HG02885 (cell line): ENCODE measurements at regions not wholly inside any gene's neighbourhood (a gene's known extent, or its start where the extent isn't known, plus 50 kb on each side); places are given as distances from the start of the nearest gene placed in this dataset.
A peak's percentile ranks its signal among the peaks of the same experiment; 100 is the strongest.
"Not testable (repeated sequence)": the region's sequence is repeated elsewhere in the genome, so short reads cannot be mapped to it uniquely, and the experiment has no call there.

Experiments used
- ATAC-seq: cut with Tn5 transposase; IDR thresholded peaks from one replicate; pipeline ENCODE4 v1.9.1; 2021; ENCODE audit warnings: mild to moderate bottlenecking; ENCODE audit not compliant: unreplicated experiment, poor library complexity

GRCh38 chr3:48101301-48101650, 85.1 kb upstream of the MAP4 start:
- ATAC-seq, result not testable (repeated sequence)

GRCh38 chr3:48092270-48092669, 76.1 kb upstream of the MAP4 start:
- no peak for ATAC-seq

DNA sequence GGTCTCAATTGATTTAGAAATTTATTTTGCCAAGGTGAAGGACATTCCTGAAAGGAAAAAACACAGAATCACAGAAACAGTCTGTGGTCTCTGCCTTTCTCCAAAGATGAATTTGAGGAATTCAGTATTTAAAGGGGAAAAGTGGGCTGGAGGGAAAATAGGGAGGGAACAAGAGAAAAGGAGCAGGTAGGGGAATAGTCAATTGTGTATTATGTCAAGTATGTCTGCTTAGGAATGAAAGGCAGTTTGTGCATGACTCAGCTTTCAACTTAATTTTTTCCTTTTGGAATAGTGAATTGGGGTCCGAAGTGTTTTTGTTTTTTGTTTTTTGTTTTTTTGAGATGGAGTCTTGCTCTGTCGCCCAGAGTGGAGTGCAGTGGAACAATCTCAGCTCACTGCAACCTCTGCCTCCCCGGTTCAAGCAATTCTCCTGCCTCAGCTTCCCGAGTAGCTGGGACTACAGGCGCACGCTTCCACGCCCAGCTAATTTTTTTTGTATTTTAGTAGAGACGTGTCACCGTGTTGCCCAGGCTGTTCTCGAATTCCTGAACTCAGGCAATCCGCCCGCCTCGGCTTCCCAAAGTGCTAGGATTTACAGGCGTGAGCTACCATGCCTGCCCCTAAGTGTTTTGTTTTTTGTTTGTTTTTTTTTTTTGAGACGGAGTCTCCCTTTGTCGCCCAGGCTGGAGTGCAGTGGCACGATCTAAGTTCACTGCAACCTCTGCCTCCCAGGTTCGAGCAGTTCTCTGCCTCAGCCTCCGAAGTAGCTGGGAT, 74.1 kb upstream of the MAP4 start:
- ATAC-seq, result no peak

DNA sequence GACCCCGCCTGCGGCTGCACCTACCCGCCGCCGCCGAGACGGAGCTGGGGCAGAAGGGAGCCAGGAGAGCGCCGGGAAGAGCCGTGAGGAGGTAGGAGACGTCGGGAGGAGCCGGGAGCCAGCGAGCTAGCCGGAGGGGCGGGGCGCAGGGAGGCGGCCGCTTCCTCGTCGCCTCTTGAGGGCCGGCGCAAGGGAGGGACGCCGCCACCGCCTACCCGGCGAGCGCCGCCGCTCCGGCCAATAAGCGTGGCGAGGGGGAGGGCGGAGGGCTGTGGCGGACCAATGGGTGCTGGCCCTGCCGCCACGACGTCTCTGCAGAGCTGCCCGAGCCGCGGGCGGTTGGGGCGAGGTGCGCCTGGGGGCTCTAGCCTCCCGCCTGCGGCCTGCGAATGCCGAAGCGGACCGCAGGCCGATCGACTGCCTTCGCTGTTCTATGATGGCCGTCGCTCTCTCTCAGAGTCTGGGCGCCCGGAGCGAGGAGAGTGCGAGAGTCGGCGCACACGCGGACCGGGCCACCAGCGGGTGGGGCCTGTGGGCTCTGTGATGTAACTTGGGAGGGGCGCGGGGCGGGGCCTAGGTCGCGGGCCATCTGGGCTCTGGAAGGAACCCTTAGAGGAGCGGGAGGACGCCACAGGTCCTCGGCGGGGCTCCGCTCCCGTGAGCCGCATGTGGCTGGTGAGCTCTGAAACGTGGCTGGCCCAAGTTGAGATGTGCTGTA, 72.7 kb upstream of the MAP4 start:
- ATAC-seq, result peak; percentile 93

- ATAC-seq, result peak; percentile 32
These were observed 72.0 kb upstream of the MAP4 start for GRCh38 chr3:48088056-48088748.

- no peak for ATAC-seq
These were observed 70.5 kb upstream of the MAP4 start for GRCh38 chr3:48086705-48087104.

GRCh38 chr3:48084929-48085328, 68.7 kb upstream of the MAP4 start:
- ATAC-seq, result no peak

DNA sequence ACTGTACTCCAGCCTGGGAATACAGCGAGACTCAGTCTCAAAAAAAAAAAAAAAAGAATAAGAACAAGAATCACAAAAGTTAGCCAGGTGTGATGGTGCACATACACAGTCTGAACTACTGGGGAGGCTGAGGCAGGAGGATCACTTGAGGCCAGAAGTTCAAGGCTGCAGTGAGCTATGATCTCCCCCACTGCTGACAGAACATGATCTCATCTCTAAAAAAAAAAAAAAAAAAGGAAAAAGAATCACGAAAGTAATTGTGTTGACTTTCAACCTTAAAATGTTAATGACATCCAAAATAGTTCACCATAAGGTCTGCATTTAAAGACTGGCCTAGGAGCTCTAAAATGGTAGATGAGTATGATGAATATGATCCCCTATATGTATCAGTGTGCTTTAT, 68.0 kb upstream of the MAP4 start:
- ATAC-seq, result no peak

GRCh38 chr3:48082580-48083184, 66.5 kb upstream of the MAP4 start:
- no peak for ATAC-seq

GRCh38 chr3:48077815-48078214, 61.6 kb upstream of the MAP4 start:
- ATAC-seq, result no peak

- ATAC-seq, result no peak
These were observed 53.8 kb upstream of the MAP4 start for GRCh38 chr3:48070030-48070429.

DNA sequence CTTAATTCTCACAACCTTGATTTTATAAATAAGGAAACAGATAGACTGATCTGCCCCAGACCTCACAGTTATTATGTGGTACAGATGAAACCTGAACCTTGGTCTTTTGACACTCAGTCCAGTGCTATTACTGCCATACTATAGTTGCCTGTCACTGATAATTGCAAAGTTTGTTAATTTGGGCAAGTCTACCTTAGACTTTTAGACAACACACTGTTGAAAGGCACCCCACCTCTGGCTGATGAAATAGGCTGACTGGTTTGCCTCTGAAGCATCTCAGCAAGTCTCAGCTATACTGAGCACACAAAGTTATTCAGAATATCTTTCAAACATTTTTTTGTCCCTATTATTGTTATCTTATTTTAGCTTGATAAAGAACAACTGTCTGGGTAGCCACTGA, 53.1 kb upstream of the MAP4 start:
- ATAC-seq, result no peak

- ATAC-seq, result no peak
These were observed 52.7 kb upstream of the MAP4 start for GRCh38 chr3:48068886-48069285.

- not testable (repeated sequence) for ATAC-seq
These were observed 52.1 kb upstream of the MAP4 start for GRCh38 chr3:48068320-48068719.

- ATAC-seq, result no peak
These were observed 51.1 kb upstream of the MAP4 start for GRCh38 chr3:48067271-48067670.
